ENCODE measurements at regions not wholly inside any gene's neighbourhood (a gene's known extent, or its start where the extent isn't known, plus 50 kb on each side); places are given as distances from the start of the nearest gene placed in this dataset.

- H3K4me2 ChIP-seq, result no peak overlapping the region
- no peak overlapping the region for H3K4me3 Mint-ChIP-seq
- no peak for DNase-seq (ENCODE audit: low spot score)
- H4K20me1 ChIP-seq (ENCODE audit: low read depth), result no peaks in the 10 kb centered on the region
- no peaks in the 10 kb centered on the region for H3K9me3 ChIP-seq (ENCODE audit: low read depth)
- H3K36me3 Mint-ChIP-seq, result no peaks in the 10 kb centered on the region
- TF ChIP-seq CTCF (IDR thresholded peaks at IDR 0.05), result no peak
- no peak for TF ChIP-seq EZH2 (IDR thresholded peaks at IDR 0.05)
- no peak for TF ChIP-seq EZH2phosphoT487 (IDR thresholded peaks at IDR 0.05)
- no peak overlapping the region for H3K4me3 ChIP-seq
- no peaks in the 10 kb centered on the region for H3K9me3 Mint-ChIP-seq
- no peaks in the 10 kb centered on the region for H3F3A ChIP-seq (ENCODE audit: low read depth)
- H3K36me3 ChIP-seq, result no peaks in the 10 kb centered on the region
- no peak overlapping the region for H3K27ac ChIP-seq
- H3K9ac ChIP-seq, result no peak overlapping the region
- H3K27me3 Mint-ChIP-seq (ENCODE audit: insufficient read depth, low read depth), result no peaks in the 10 kb centered on the region
- no peaks in the 10 kb centered on the region for H3K4me1 Mint-ChIP-seq
- no peaks in the 10 kb centered on the region for H3K4me1 ChIP-seq
- H3K27ac Mint-ChIP-seq, result no peak overlapping the region
- no peaks in the 10 kb centered on the region for H3K79me2 ChIP-seq (ENCODE audit: low read depth)
- no peak overlapping the region for H2AFZ ChIP-seq (replicated peaks)
- H3K27me3 ChIP-seq, result no peaks in the 10 kb centered on the region
These were observed 99.3 kb upstream of the PROKR2 start for GRCh38 chr20:5416086-5416485.

GRCh38 chr20:5413394-5413793, 96.6 kb upstream of the PROKR2 start:
- H3K4me2 ChIP-seq, result no peak overlapping the region
- Mint-ChIP-seq H3K36me3 (no peaks in the 10 kb centered on the region), H3K4me3 (no peak overlapping the region), H3K4me1 (no peaks in the 10 kb centered on the region), H3K9me3 (no peaks in the 10 kb centered on the region), H3K27me3 (ENCODE audit: insufficient read depth, low read depth) (no peaks in the 10 kb centered on the region), H3K27ac (no peak overlapping the region)
- no peaks in the 10 kb centered on the region for H3K36me3 ChIP-seq
- TF ChIP-seq CTCF (IDR thresholded peaks at IDR 0.05), result no peak
- no peak for TF ChIP-seq EZH2 (IDR thresholded peaks at IDR 0.05)
- no peak for TF ChIP-seq EZH2phosphoT487 (IDR thresholded peaks at IDR 0.05)
- H3K4me3 ChIP-seq, result no peak overlapping the region
- H2AFZ ChIP-seq (replicated peaks), result no peak overlapping the region
- H3K27ac ChIP-seq, result no peak overlapping the region
- no peaks in the 10 kb centered on the region for H3K4me1 ChIP-seq
- DNase-seq (ENCODE audit: low spot score), result no peak
- no peaks in the 10 kb centered on the region for H3K9me3 ChIP-seq (ENCODE audit: low read depth)
- no peaks in the 10 kb centered on the region for H3K79me2 ChIP-seq (ENCODE audit: low read depth)
- no peaks in the 10 kb centered on the region for H3K27me3 ChIP-seq
- H4K20me1 ChIP-seq (ENCODE audit: low read depth), result no peaks in the 10 kb centered on the region
- no peak overlapping the region for H3K9ac ChIP-seq
- H3F3A ChIP-seq (ENCODE audit: low read depth), result no peaks in the 10 kb centered on the region

- H3K4me2 ChIP-seq, result no peak overlapping the region
- Mint-ChIP-seq H3K36me3 (no peaks in the 10 kb centered on the region), H3K27ac (no peak overlapping the region)
These were observed 93.7 kb upstream of the PROKR2 start for GRCh38 chr20:5410470-5410869.

More at GRCh38 chr20:5410470-5410869, 93.7 kb upstream of the PROKR2 start:
- DNase-seq (ENCODE audit: low spot score), result no peak
- Histone ChIP-seq H3K27me3 (no peaks in the 10 kb centered on the region), H3F3A (ENCODE audit: low read depth) (no peaks in the 10 kb centered on the region), H3K79me2 (ENCODE audit: low read depth) (no peaks in the 10 kb centered on the region), H3K4me1 (no peaks in the 10 kb centered on the region), H4K20me1 (ENCODE audit: low read depth) (no peaks in the 10 kb centered on the region), H3K27ac (no peak overlapping the region), H3K36me3 (no peaks in the 10 kb centered on the region), H2AFZ (replicated peaks) (no peak overlapping the region), H3K4me3 (no peak overlapping the region), H3K9ac (no peak overlapping the region), H3K9me3 (ENCODE audit: low read depth) (no peaks in the 10 kb centered on the region)
- peaks cover 4% of the 10 kb centered on the region for H3K27me3 Mint-ChIP-seq (ENCODE audit: insufficient read depth, low read depth)
- H3K4me1 Mint-ChIP-seq, result no peaks in the 10 kb centered on the region
- TF ChIP-seq CTCF (IDR thresholded peaks at IDR 0.05), result no peak
- no peak for TF ChIP-seq EZH2 (IDR thresholded peaks at IDR 0.05)
- no peak for TF ChIP-seq EZH2phosphoT487 (IDR thresholded peaks at IDR 0.05)
- no peaks in the 10 kb centered on the region for H3K9me3 Mint-ChIP-seq
- H3K4me3 Mint-ChIP-seq, result no peak overlapping the region

Data from neural progenitor cell (in vitro differentiated cells).